CD4-positive, alpha-beta T cell (primary cell): ENCODE measurements at regions not wholly inside any gene's neighbourhood (a gene's known extent, or its start where the extent isn't known, plus 50 kb on each side); places are given as distances from the start of the nearest gene placed in this dataset.

ENCODE experiments used
- ATAC-seq: fragments of 200-7000 bp; cut with Tn5 transposase; one replicate; pipeline ENCODE4 v1.10.0; 2022; ENCODE audit warnings: mild to moderate bottlenecking; ENCODE audit not compliant: poor library complexity
- CTCF ChIA-PET: fragments of 350-600 bp; sonication (Branson Sonifier 250); formaldehyde crosslinking; loops from one replicate; lab custom pipeline; 2021; ENCODE audit warnings: antibody characterized with exemption, inconsistent platforms; lab: Charles Lee
- POLR2A ChIA-PET: fragments of 350-600 bp; sonication (Branson Sonifier 250); formaldehyde crosslinking; loops from one replicate; lab custom pipeline; 2021; ENCODE audit warnings: antibody characterized with exemption, inconsistent platforms; lab: Charles Lee
- DNase-seq, 14 experiments: peaks; one replicate each; pipeline ENCODE4 v3.0.0-alpha.2; 2013 to 2020; ENCODE audit warnings: mixed read lengths in 2 of 14
- H3K27ac ChIP-seq, 2 donors: one replicate each; pipeline versions ENCODE4 v1.5.1 to v1.7.0; 2013; ENCODE audit warnings: low read length in 2 of 2, low read depth in 1 of 2, mild to moderate bottlenecking in 1 of 2
- H3K27me3 ChIP-seq, 2 experiments: 1 replicate in 1 of 2; 2 replicates in 1 of 2; pipeline versions ENCODE4 v1.6.1 to v1.7.0; 2013; ENCODE audit warnings: low read length in 2 of 2, control low read depth in 1 of 2, mild to moderate bottlenecking in 1 of 2, moderate library complexity in 1 of 2; ENCODE audit not compliant: insufficient read depth in 2 of 2, control insufficient read depth in 1 of 2
- H3K36me3 ChIP-seq: one replicate; pipeline ENCODE4 v1.6.1; 2013; ENCODE audit warnings: low read length, control low read depth; ENCODE audit not compliant: insufficient read depth
- H3K4me1 ChIP-seq: one replicate; pipeline ENCODE4 v1.6.1; 2013; ENCODE audit warnings: low read length, control low read depth; ENCODE audit not compliant: insufficient read depth
- H3K4me3 ChIP-seq: one replicate; pipeline ENCODE4 v1.5.1; 2013; ENCODE audit warnings: mild to moderate bottlenecking, low read length, moderate library complexity
- H3K9me3 ChIP-seq, 2 experiments: 1 replicate in 1 of 2; 2 replicates in 1 of 2; pipeline versions ENCODE4 v1.6.1 to v1.7.0; 2013; ENCODE audit warnings: low read length in 2 of 2, mild to moderate bottlenecking in 2 of 2, control low read depth in 1 of 2, moderate library complexity in 1 of 2; ENCODE audit not compliant: control insufficient read depth in 1 of 2, insufficient read depth in 1 of 2
- H3K27ac Mint-ChIP-seq: one replicate; pipeline ENCODE4 v1.8.0; 2020; ENCODE audit warnings: mixed read lengths
- H3K27me3 Mint-ChIP-seq: one replicate; pipeline ENCODE4 v1.8.0; 2021; ENCODE audit warnings: mixed read lengths
- H3K36me3 Mint-ChIP-seq: one replicate; pipeline ENCODE4 v1.8.0; 2021; ENCODE audit warnings: low read depth, mixed read lengths
- H3K4me1 Mint-ChIP-seq: one replicate; pipeline ENCODE4 v1.8.0; 2021; ENCODE audit warnings: low read depth, mixed read lengths
- H3K4me3 Mint-ChIP-seq: one replicate; pipeline ENCODE4 v1.8.0; 2020; ENCODE audit warnings: mild to moderate bottlenecking, mixed read lengths
- H3K9me3 Mint-ChIP-seq: one replicate; pipeline ENCODE4 v1.8.0; 2020; ENCODE audit warnings: mixed read lengths
- CTCF ChIP-seq: fragments of 200-600 bp; IDR thresholded peaks from one replicate; pipeline ENCODE4 v1.8.0; 2022; ENCODE audit warnings: antibody characterized with exemption, mild to moderate bottlenecking
- intact Hi-C, 2 experiments: fragments of 100-400 bp; cut with DNase I in 1 of 2; cut with micrococcal nuclease in 1 of 2; formaldehyde crosslinking; loops; one replicate each; pipeline versions ENCODE4 v1.15.1 to v1.9.0; 2023 to 2025; cut with DNase I, micrococcal nuclease

GRCh38 chr9:11794984-11795383 lies 898.2 kb upstream of the TYRP1 start:
- ChIA-PET POLR2A (no interaction called here), CTCF (no interaction called here)
- Mint-ChIP-seq H3K4me1 (no peaks in the 10 kb centered on the region), H3K27ac (no peak overlapping the region), H3K27me3 (no peaks in the 10 kb centered on the region), H3K9me3 (peaks cover 13% of the 10 kb centered on the region), H3K4me3 (no peak overlapping the region), H3K36me3 (no peaks in the 10 kb centered on the region)
- DNase-seq = no peak
- no peak overlapping the region for H3K4me3 ChIP-seq
- no peaks in the 10 kb centered on the region for H3K27me3 ChIP-seq
- H3K27ac ChIP-seq = no peak overlapping the region
- ATAC-seq = no peak
- H3K36me3 ChIP-seq = no peaks in the 10 kb centered on the region
- no peak for TF ChIP-seq CTCF
- intact Hi-C loops = no loop called here
- no peaks in the 10 kb centered on the region for H3K4me1 ChIP-seq
- H3K9me3 ChIP-seq = peaks cover 4 to 5% of the 10 kb centered on the region in 2 experiments

GRCh38 chr9:11805969-11806368 lies 887.2 kb upstream of the TYRP1 start:
- intact Hi-C loops = no loop called here
- no peak for TF ChIP-seq CTCF
- no peak overlapping the region for H3K4me3 ChIP-seq
- H3K36me3 Mint-ChIP-seq = no peaks in the 10 kb centered on the region
- ChIA-PET CTCF (no interaction called here), POLR2A (no interaction called here)
- H3K4me1 Mint-ChIP-seq = no peaks in the 10 kb centered on the region
- no peak overlapping the region for H3K4me3 Mint-ChIP-seq
- H3K9me3 ChIP-seq = peaks cover 5 to 11% of the 10 kb centered on the region in 2 experiments
- H3K27ac Mint-ChIP-seq = no peak overlapping the region
- H3K27me3 Mint-ChIP-seq = no peaks in the 10 kb centered on the region
- H3K9me3 Mint-ChIP-seq = peaks cover 16% of the 10 kb centered on the region
- H3K4me1 ChIP-seq = no peaks in the 10 kb centered on the region
- no peak for DNase-seq
- no peak for ATAC-seq
- no peak overlapping the region for H3K27ac ChIP-seq
- H3K36me3 ChIP-seq = no peaks in the 10 kb centered on the region
- H3K27me3 ChIP-seq = no peaks in the 10 kb centered on the region

- intact Hi-C loops = loop anchor here in 1 of 2 experiments (5.0 kb wide), 1 partner anchor 49 kb away; no protein-coding TSS in a partner anchor
- no peak for TF ChIP-seq CTCF
- Histone ChIP-seq H3K27me3 (no peaks in the 10 kb centered on the region), H3K36me3 (no peaks in the 10 kb centered on the region), H3K4me3 (no peak overlapping the region), H3K9me3 (no peaks in the 10 kb centered on the region), H3K4me1 (no peaks in the 10 kb centered on the region), H3K27ac (no peak overlapping the region)
- H3K4me1 Mint-ChIP-seq = no peaks in the 10 kb centered on the region
- CTCF ChIA-PET = no interaction called here
- no peak overlapping the region for H3K27ac Mint-ChIP-seq
- H3K4me3 Mint-ChIP-seq = no peak overlapping the region
- H3K9me3 Mint-ChIP-seq = peaks cover 7% of the 10 kb centered on the region
- DNase-seq (no peak), ATAC-seq (no peak)
- H3K36me3 Mint-ChIP-seq = no peaks in the 10 kb centered on the region
- POLR2A ChIA-PET = no interaction called here
- no peaks in the 10 kb centered on the region for H3K27me3 Mint-ChIP-seq
Measured at GRCh38 chr9:11821306-11821975, 871.7 kb upstream of the TYRP1 start.
